ENCODE measurements at regions not wholly inside any gene's neighbourhood (a gene's known extent, or its start where the extent isn't known, plus 50 kb on each side); places are given as distances from the start of the nearest gene placed in this dataset.

- Histone ChIP-seq H3K4ac (ENCODE audit: low read depth, low read length) (no peak overlapping the region), H3K9ac (ENCODE audit: low read depth, low read length) (no peak overlapping the region), H3K27me3 (ENCODE audit: control insufficient read depth, insufficient read depth, low read length) (no peaks in the 10 kb centered on the region), H2BK15ac (ENCODE audit: low read depth, low read length) (no peak overlapping the region), H2BK5ac (ENCODE audit: low read depth, low read length, poor library complexity, severe bottlenecking) (no peak overlapping the region), H2AK5ac (ENCODE audit: low read depth, low read length) (no peak overlapping the region), H3K56ac (ENCODE audit: extremely low read depth, insufficient read depth, low read length) (no peak overlapping the region), H2BK120ac (ENCODE audit: low read depth, low read length) (no peak overlapping the region), H3K4me2 (ENCODE audit: low read depth, low read length) (no peak overlapping the region), H2AK9ac (replicated peaks; ENCODE audit: low read depth, low read length, poor library complexity) (no peak overlapping the region), H3K4me3 (ENCODE audit: insufficient read depth, low read depth, low read length) (no peak overlapping the region), H3K9me3 (ENCODE audit: control insufficient read depth, insufficient read depth, low read length) (no peaks in the 10 kb centered on the region), H3K23ac (ENCODE audit: low read depth, low read length) (no peak overlapping the region), H4K20me1 (ENCODE audit: insufficient read depth, low read length) (no peaks in the 10 kb centered on the region), H2AFZ (replicated peaks; ENCODE audit: low read length, poor library complexity) (no peak overlapping the region), H3K4me1 (ENCODE audit: control insufficient read depth, insufficient read depth, low read length) (no peaks in the 10 kb centered on the region), H4K8ac (ENCODE audit: low read depth in 2 of 2, low read length in 2 of 2) (no peak overlapping the region), H4K91ac (ENCODE audit: insufficient read depth, low read depth, low read length) (no peak overlapping the region), H3K14ac (replicated peaks; ENCODE audit: low read depth, low read length) (no peak overlapping the region), H3K27ac (ENCODE audit: insufficient read depth, low read length) (no peak overlapping the region), H2BK20ac (ENCODE audit: low read depth, low read length) (no peak overlapping the region), H3K9me1 (ENCODE audit: insufficient read depth, low read length) (no peaks in the 10 kb centered on the region), H4K5ac (ENCODE audit: low read depth, low read length) (no peak overlapping the region), H3K79me1 (ENCODE audit: low read depth in 1 of 2, low read length in 2 of 2) (no peaks in the 10 kb centered on the region), H3K18ac (ENCODE audit: low read depth, low read length) (no peak overlapping the region), H3K36me3 (ENCODE audit: control insufficient read depth, insufficient read depth, low read length) (no peaks in the 10 kb centered on the region)
- ChIA-PET POLR2A (ENCODE audit: unreplicated experiment) (no interaction called here), CTCF (no interaction called here)
- dilution Hi-C loops (cut with HindIII; ENCODE audit: low sequenced_read_pairs, unreplicated experiment) (no loop called here), intact Hi-C loops (cut with micrococcal nuclease) (no loop called here), in situ Hi-C loops (cut with MboI; ENCODE audit: low sequenced_read_pairs) (no loop called here)
- no peak for TF ChIP-seq USF2 (IDR thresholded peaks at IDR 0.05; ENCODE audit: low read depth, low read length)
- TF ChIP-seq RCOR1 (IDR thresholded peaks at IDR 0.05; ENCODE audit: insufficient replicate concordance, low read length): no peak
- TF ChIP-seq POLR2A (IDR thresholded peaks at IDR 0.05; ENCODE audit: low read depth, low read length): no peak
- TF ChIP-seq MAFK (IDR thresholded peaks at IDR 0.05; ENCODE audit: low read depth, low read length): no peak
- no peak for TF ChIP-seq RAD21 (IDR thresholded peaks at IDR 0.05; ENCODE audit: low read length)
- TF ChIP-seq MXI1 (IDR thresholded peaks at IDR 0.05; ENCODE audit: borderline replicate concordance, low read depth, low read length): no peak
- TF ChIP-seq SMC3 (IDR thresholded peaks at IDR 0.05; ENCODE audit: low read depth, low read length): no peak
- no peak for TF ChIP-seq CHD1 (IDR thresholded peaks at IDR 0.05; ENCODE audit: low read depth, low read length)
- TF ChIP-seq NFE2L2 (IDR thresholded peaks at IDR 0.05; ENCODE audit: low read depth, low read length): no peak
- no peak for TF ChIP-seq CEBPB (IDR thresholded peaks at IDR 0.05; ENCODE audit: low read depth, low read length)
- no peak for TF ChIP-seq CTCF (conservative IDR thresholded peaks at IDR 0.05; ENCODE audit: low read depth, low read length)
- TF ChIP-seq BHLHE40 (IDR thresholded peaks at IDR 0.05; ENCODE audit: low read depth, low read length): no peak
- no peak for TF ChIP-seq RFX5 (IDR thresholded peaks at IDR 0.05; ENCODE audit: low read depth, low read length)
- TF ChIP-seq FOS (IDR thresholded peaks at IDR 0.05; ENCODE audit: low read depth, low read length): no peak
- ATAC-seq (ENCODE audit: low read depth) (no peak), DNase-seq (no peak)
- WGBS, 2 experiments (ENCODE audit: extremely low coverage in 2 of 2, insufficient read length in 1 of 2): no CpG with 5 or more reads among the region's 2 CpGs
- BruUV-seq (replicated peaks): no TSS peak
Measured at GRCh38 chrX:35858906-35859305, 60.6 kb upstream of the CFAP47 start.

Measured in IMR-90 (cell line).